HEK293T (cell line): ENCODE measurements at regions not wholly inside any gene's neighbourhood (a gene's known extent, or its start where the extent isn't known, plus 50 kb on each side); places are given as distances from the start of the nearest gene placed in this dataset.
"Not testable (repeated sequence)": the region's sequence is repeated elsewhere in the genome, so short reads cannot be mapped to it uniquely, and the experiment has no call there.

Source experiments
- SP1 ChIP-seq: fragments of 450-650 bp; IDR thresholded peaks from 2 replicates; pipeline ENCODE4 v1.6.1; 2017
- SUZ12 ChIP-seq: fragments of 450-650 bp; IDR thresholded peaks from 2 replicates; pipeline ENCODE4 v1.6.1; 2016; ENCODE audit warnings: mild to moderate bottlenecking

GRCh38 chr12:94007833-94008232 is 140.5 kb upstream of the PLXNC1 start:
- not testable (repeated sequence) for TF ChIP-seq SP1, SUZ12
